ENCODE measurements at regions not wholly inside any gene's neighbourhood (a gene's known extent, or its start where the extent isn't known, plus 50 kb on each side); places are given as distances from the start of the nearest gene placed in this dataset.

DNA sequence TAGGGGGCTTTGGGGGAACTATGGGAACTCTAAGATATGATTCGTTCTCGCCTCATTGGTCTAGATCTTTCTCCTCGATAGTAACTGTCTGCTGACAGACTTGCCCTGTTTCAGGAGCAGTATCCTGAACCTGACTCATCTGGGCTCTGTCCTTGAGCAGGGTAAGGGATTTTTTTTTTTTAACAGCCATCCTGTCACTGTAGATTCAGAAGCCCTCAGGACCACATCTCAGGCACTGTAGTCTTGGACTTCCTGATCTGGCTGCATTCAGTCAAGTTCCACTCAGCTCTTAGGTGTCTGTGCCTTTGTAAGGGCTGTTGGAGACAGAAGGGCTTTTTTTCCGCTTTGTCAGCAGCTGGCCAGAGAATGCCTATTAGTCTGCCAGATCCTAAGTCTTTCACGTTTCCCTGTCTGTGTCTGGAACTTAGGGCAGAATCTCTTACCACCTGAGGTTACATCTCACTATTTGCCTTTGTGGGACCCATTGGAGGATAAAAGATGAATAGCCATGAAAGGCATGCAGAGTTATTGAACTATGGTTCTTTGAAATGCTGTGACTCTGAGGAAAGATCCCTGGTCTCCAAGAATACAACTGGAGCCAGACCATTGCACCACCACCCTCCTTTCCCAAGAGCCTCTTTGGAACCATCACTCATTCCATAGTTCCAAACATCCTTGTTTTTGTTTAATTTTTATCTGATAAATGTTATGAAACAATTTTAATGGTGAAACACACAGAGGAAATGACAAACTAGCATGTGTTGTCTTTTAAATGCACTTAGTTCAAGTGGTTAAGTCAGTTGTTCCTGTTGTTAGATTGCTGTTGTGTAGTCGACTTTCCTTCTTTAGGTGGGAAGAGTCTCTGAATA lies 49.7 kb upstream of the MACF1 start:
- in situ Hi-C loops (cut with MboI): no loop called here
- no peak for FAIRE-seq
- H3K9ac ChIP-seq (ENCODE audit: control insufficient read depth, insufficient read depth, low read length): no peak overlapping the region
- POLR2A ChIA-PET: no interaction called here
- RAD21 ChIA-PET (ENCODE audit: unreplicated experiment): no interaction called here
- no peak for DNase-seq (ENCODE audit: low read depth, low spot score)
- H4K20me1 ChIP-seq (ENCODE audit: control insufficient read depth, insufficient read depth): peaks cover 2% of the 10 kb centered on the region
- no peaks in the 10 kb centered on the region for H3K36me3 ChIP-seq (ENCODE audit: control insufficient read depth in 2 of 2, insufficient read depth in 2 of 2, low read length in 1 of 2)
- 0 out of 2 replicates have a peak, but pooled peaks cover 2% of the 10 kb centered on the region for H3K4me1 ChIP-seq (ENCODE audit: control insufficient read depth, insufficient read depth, low read length)
- no peak overlapping the region for H3K27ac ChIP-seq (ENCODE audit: control insufficient read depth, insufficient read depth)
- intact Hi-C loops (cut with micrococcal nuclease; ENCODE audit: unreplicated experiment): no loop called here
- no peak overlapping the region for H3K4me2 ChIP-seq (ENCODE audit: control insufficient read depth, insufficient read depth)
- H3K27me3 ChIP-seq (replicated peaks in 1 of 2; ENCODE audit: control insufficient read depth in 2 of 2, insufficient read depth in 2 of 2, low read length in 1 of 2): no peaks in the 10 kb centered on the region
- H3K9me3 ChIP-seq (replicated peaks; ENCODE audit: control insufficient read depth, insufficient read depth, low read length): no peaks in the 10 kb centered on the region
- 62% methylated on average over 6 of the region's 6 CpGs for WGBS (ENCODE audit: insufficient coverage, insufficient replicate concordance, low lambda C conversion rate, missing lambda C conversion rate)
- no peak overlapping the region for H2AFZ ChIP-seq (ENCODE audit: control insufficient read depth, low read depth, low read length)
- SMC1A ChIA-PET (ENCODE audit: uncharacterized antibody, unreplicated experiment): no interaction called here
- ATAC-seq: no peak
- peaks cover 15% of the 10 kb centered on the region for H3K79me2 ChIP-seq (ENCODE audit: control insufficient read depth, insufficient read depth, low read length)
- no TSS peak for BruUV-seq (replicated peaks)
- no peak overlapping the region for H3K4me3 ChIP-seq
- TF ChIP-seq NR2C1 (IDR thresholded peaks at IDR 0.05): no peak
- no peak for TF ChIP-seq FOXK2 (IDR thresholded peaks at IDR 0.05)
- no peak for TF ChIP-seq SMAD5 (IDR thresholded peaks at IDR 0.05; ENCODE audit: low read depth)
- no peak for TF ChIP-seq HDAC6 (IDR thresholded peaks at IDR 0.05; ENCODE audit: unreplicated experiment)
- no peak for TF ChIP-seq MYC (IDR thresholded peaks at IDR 0.05; ENCODE audit: insufficient read depth, insufficient read length, insufficient replicate concordance, low read length, severe bottlenecking)
- TF ChIP-seq, protein P1, sequence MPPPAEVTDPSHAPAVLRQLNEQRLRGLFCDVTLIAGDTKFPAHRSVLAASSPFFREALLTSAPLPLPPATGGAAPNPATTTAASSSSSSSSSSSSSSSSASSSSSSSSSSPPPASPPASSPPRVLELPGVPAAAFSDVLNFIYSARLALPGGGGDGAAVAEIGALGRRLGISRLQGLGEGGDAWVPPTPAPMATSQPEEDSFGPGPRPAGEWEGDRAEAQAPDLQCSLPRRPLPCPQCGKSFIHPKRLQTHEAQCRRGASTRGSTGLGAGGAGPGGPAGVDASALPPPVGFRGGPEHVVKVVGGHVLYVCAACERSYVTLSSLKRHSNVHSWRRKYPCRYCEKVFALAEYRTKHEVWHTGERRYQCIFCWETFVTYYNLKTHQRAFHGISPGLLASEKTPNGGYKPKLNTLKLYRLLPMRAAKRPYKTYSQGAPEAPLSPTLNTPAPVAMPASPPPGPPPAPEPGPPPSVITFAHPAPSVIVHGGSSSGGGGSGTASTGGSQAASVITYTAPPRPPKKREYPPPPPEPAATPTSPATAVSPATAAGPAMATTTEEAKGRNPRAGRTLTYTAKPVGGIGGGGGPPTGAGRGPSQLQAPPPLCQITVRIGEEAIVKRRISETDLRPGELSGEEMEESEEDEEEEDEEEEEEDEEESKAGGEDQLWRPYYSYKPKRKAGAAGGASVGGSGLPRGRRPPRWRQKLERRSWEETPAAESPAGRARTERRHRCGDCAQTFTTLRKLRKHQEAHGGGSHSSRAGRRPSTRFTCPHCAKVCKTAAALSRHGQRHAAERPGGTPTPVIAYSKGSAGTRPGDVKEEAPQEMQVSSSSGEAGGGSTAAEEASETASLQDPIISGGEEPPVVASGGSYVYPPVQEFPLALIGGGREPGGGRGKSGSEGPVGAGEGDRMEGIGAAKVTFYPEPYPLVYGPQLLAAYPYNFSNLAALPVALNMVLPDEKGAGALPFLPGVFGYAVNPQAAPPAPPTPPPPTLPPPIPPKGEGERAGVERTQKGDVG (CRISPR knock-in tag; IDR thresholded peaks at IDR 0.05): no peak
- no peak for TF ChIP-seq SUZ12 (IDR thresholded peaks at IDR 0.05; ENCODE audit: unreplicated experiment)
- TF ChIP-seq ZBTB11 (CRISPR knock-in tag; IDR thresholded peaks at IDR 0.05): no peak
- TF ChIP-seq ZNF687 (IDR thresholded peaks at IDR 0.05): no peak
- TF ChIP-seq TCF3 (IDR thresholded peaks at IDR 0.05; ENCODE audit: borderline replicate concordance, insufficient read depth, low read depth, low read length): no peak
- CTCF ChIA-PET: interaction anchor here (1.1 to 1.4 kb wide), 2 partner anchors 23 to 38 kb away, joined by 3 to 5 read pairs; no protein-coding TSS in a partner anchor

All from GM12878 (cell line).